Activated T-cell treated with anti-CD3 and anti-CD28 coated beads for 48 hours (primary cell): ENCODE measurements at regions not wholly inside any gene's neighbourhood (a gene's known extent, or its start where the extent isn't known, plus 50 kb on each side); places are given as distances from the start of the nearest gene placed in this dataset.
A peak's percentile ranks its signal among the peaks of the same experiment; 100 is the strongest.
"Not testable (repeated sequence)": the region's sequence is repeated elsewhere in the genome, so short reads cannot be mapped to it uniquely, and the experiment has no call there.

Experiments used
- DNase-seq: peaks from one replicate; pipeline ENCODE4 v3.0.0-alpha.2; 2020; ENCODE audit warnings: low read depth

DNA sequence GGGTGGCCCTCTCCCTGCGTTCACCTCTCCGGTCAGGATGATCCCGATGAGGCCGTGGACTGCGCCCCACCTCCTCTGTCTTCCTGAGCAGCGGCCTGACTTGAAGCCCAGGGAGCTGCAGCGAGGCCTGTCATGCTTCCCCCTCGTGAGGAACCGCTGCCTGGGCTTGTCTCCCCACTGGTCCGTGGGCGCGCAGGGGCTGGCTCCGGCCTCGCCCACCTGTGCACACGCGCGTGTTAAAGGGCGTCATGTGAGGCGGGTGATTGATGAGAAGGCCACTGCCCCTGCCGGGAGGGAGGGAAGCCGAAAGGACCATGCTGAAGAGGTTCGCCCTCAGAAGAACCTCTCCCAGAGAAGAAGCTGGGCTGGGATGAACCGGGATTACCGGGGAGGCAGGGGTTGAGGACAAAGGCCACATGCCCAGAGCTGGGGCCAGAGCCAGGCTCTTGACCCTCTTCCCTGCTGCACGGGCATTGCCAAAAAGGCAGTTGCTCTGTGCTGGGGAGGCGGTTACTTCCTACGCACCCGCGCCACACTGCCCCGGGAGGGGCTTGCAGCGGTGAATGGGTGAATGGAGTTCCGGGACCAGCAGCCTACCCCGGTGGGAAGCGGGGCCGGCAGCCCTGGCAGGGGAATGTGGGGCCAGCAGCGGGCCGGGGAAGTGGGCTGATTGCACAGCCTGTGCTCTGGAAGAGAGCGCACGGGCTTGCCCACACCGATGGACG is 85.9 kb upstream of the GSE1 start:
- no peak for DNase-seq

DNA sequence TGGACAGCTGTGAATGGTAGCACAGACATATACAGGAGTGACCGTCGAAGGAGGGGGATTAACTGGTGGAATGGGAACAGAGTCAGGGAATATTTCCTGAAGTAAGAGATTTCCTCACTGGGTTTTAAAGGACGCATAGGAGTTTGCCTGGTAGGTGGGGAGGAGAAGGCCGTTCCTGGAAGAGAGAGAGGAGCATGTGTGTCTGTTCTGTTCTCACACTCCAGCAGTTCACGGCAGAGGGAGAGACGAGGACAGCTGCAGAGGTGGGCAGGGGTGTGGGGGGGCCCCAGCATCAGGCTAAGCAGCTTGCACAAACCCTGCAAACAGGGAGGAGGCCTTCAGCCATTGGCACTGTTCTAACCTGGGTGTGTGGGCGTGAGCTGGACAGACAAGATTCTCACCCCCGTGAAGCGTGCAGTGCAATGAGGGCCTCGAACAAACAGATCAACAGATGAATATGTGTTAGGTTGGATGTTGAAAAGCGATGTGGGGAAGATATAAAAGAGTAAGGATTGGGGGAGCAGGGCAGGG is 85.3 kb upstream of the GSE1 start:
- no peak for DNase-seq

DNA sequence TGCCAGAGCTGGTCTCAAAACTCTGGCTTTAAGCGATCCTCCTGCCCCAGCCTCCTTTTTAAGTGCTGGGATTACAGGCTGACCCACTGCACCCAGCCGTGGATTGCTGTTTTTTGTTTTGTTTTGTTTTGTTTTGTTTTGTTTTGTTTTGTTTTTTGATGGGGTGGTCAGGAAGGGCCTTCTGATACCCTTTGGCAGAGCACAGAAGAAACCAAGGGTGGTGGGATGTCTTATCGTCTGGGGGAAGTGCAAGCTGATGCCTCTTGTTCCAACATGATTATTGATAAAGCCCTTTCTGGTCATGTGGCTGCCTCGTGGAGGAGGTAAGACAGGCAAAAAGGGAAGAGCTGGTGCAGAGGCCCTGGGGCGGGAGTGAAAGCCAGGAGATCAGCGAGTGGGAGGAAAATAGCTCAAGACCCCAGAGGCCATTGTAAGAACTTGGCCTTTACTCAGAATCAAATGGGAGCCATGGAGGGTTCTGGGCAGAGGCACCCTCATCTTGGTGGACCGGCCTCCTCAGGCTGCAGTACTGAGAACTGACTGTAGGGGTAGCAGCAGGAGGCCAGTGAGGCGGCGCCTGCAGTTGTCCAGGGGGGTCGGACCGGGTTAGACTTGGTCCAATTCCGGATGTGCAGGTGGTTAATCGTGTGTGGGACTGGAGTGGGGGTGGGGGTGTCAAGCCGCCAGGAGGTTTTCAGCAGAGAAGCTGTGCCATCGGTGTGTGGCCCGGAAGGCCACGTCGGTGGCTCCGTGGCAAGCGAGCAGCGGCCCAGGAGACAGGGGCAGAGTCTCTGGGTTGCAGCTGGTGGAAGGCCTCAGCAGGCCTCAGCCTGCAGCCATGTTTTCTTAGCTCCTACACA is 84.4 kb upstream of the GSE1 start:
- peak; percentile 9 for DNase-seq

- no peak for DNase-seq
These were observed 83.4 kb upstream of the GSE1 start for GRCh38 chr16:85529489-85530369.

DNA sequence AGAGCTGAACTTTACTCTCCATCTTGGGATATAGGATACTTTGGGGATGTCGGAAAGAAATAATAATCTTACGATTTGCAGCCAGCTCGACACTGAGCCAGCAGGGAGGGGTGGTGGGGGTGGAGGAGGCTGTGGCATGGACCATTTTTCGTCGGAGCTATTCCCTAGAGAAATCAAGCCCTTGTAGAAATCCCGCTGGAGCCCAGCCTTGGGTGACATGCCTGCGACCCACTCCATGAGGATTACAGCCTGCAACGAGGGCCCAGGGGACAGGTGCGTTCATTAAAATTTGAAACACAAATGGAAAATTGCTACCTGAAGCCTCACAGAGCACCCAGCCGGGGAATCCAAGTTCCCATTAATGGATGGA is 82.8 kb upstream of the GSE1 start:
- no peak for DNase-seq

- no peak for DNase-seq
These were observed 81.6 kb upstream of the GSE1 start for GRCh38 chr16:85531516-85531915.

DNA sequence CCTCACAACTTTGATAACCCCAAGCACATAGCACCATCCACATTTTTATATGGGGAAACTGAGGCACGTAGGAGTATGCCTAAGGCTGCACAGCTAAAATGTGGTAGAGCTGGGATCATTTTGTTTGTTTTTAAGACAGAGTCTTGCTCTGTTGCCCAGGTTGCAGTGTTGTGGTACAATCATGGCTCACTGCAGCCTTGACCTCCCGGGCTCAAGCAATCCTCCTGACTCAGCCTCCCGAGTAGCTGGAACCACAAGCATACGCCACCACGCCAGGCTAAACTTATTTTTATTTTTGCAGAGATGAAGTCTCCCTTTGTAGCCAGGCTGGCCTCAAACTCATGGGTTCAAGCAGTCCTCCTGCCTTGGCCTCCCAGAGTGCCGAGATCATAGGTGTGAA is 81.0 kb upstream of the GSE1 start:
- DNase-seq, result no peak

GRCh38 chr16:85533593-85533992 is 79.5 kb upstream of the GSE1 start:
- not testable (repeated sequence) for DNase-seq

- no peak for DNase-seq
These were observed 78.4 kb upstream of the GSE1 start for GRCh38 chr16:85534536-85535351.

DNA sequence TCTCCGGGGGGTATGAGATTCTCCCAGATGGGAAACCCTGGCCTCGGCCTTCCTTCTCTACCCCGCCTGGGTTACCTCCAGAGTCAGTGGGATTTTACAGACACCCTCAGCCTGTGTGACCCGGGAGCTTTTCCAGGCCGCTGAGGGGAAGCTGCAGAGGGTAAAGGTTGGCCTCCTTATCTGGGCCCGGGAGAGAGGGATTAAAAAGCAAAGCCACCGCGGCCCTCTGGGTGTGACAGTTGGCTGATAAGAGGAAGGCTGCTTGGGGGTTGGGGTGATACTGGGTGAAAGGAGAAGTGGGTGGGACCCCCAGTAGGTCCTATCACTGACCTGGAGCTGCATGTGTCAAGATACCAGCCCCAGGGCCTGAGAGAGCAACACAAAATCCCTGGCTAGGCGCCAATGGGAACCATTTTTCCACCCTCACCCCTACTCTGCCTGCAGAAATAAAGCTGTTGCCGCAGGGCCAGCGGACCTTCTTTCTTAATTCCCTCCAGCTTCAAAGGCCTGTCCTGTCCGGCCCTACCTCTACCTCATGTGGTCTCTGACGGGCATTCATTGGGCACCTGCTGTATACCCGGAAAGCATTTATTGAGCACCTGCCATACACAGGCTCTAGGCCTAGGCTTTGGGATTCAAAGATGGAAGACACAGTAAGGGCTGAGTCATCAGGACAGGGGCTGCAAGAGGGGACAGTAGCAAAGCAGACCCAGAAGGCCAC is 77.6 kb upstream of the GSE1 start:
- no peak for DNase-seq

GRCh38 chr16:85536073-85536410 is 77.1 kb upstream of the GSE1 start:
- DNase-seq, result no peak

DNA sequence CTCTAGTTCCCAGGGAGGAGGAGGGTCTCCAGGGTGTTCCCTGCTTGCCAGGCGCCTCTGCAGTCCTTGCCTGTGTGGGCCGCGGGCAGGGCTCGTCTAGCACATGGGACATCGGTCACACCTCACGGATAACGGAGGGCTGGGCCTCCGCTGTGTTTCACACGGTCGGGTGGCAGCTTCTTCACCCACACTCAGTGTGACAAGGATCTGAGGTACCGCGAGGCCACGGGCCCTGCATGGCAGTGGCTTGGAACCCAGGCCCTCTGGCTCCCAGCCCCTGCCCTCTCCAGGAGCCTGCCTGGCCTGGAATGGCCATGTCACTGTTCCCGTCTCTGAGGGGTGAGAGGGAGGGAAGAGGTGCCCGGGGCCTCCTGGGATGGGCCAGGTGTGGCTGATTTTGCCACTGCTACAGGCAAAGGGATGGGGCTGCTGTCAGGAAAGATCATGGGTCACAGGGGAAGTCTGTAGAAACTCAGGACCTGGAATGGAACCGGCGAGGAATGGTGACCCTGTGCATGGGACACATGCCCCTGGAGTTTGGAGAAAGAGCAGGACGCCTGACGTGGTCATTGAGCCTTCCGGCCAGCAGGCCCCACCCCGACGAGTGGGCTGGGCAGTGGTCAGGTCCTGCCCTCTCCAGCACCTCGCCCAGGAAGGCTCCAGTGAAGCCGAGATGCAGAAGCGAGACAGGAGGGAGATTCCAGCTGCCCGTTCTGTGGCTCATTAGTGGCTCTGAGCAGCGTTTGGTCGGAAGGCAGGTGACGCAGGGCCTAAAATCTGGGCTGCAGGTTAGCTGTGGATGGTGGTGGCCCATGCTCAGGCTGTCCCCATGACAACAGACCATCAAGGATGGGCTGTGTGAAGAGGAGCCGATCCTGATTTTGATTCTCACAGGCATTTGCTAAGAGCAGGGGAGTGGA is 76.5 kb upstream of the GSE1 start:
- no peak for DNase-seq

DNA sequence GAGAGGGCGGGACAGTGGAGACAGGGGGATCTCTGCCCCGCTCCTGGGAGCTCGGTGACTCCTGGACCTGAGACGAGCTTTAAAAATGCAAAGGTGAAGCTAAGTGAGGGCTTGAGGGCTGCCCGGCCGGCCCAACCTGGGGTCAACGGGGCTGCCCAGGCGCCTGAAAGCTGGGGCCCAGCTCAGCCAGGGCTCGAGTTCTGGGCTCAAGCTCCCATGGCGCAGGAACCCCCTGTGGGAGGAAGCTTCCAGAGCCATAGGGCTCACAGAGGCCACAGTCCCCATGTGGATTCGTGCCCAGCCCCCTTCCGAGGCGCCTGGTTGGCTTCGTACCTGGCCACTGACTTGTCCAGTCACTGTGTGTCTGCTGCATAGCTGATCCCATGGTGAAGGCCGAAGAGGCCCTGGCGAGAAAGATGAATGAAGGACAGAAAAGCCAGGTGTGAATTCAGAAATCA is 75.8 kb upstream of the GSE1 start:
- DNase-seq, result no peak

DNA sequence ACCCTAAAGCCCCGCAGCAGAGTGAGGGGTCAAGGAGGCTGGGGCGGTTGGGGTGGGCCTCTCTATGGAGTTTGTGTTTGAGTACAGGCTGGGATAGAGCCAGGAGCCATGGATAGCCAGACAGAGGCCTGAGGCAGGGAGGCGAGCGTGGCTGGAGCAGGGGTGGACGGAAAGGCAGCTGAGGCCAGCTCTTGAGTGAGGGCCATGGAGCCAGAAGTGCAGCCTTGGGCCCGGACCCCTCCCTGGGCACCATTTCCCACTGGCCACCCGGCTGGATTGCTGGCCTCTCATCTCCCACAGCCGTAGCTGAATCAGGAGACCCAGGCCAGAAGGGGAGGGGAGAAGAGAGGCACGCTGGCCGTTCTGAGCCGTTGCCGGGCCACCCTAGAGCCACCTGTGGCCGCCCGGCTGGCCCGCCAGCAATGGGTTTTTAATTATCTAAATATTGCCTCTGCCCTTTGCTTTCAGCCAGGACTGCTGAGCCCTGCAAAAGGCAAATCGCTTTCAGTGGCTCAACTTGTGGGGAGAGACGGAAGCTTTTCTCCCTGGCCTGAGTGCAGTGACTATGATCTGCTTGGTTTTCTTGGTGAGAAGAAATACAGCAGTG is 75.2 kb upstream of the GSE1 start:
- no peak for DNase-seq

DNA sequence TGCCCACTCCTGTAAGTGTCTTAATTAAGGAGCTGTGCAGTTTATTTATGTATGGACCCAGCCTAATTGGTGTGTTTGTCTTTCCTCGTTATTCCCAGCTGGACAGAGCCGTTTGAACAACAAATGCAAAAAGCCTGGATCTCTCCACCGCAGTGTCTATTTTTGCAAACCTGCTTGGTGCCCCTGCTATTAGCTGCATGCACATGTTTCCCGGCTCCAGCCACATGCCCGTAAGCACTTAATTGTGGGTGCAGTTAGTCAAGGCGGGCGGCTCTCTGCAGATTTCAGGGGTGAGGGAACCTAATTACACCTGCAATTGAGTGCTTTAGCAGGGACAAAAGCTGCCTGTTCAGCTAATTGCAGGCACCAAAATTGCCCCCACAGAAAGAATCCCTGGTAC is 74.0 kb upstream of the GSE1 start:
- DNase-seq, result no peak

GRCh38 chr16:85539629-85540291 is 73.4 kb upstream of the GSE1 start:
- DNase-seq, result no peak

GRCh38 chr16:85541181-85541580 is 71.9 kb upstream of the GSE1 start:
- no peak for DNase-seq

DNA sequence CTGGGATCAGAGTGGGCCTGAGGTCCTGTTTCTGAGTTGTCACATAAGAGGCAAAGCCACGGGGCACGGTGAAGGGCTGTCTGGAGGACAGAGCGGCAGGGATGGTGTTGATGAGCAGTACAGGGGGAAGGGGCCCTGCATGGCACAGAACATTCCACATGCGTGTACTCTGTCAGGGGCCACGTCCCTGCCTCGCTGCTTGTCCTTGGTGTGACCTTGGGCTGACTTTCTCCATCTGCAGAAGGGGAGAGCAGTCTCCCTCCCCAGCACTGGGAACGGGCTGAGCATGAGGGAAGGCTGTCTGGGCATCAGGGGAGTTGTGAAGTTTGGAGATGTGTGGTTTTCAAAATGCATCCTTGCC is 71.5 kb upstream of the GSE1 start:
- no peak for DNase-seq
